ENCODE measurements at regions not wholly inside any gene's neighbourhood (a gene's known extent, or its start where the extent isn't known, plus 50 kb on each side); places are given as distances from the start of the nearest gene placed in this dataset.

GRCh38 chrX:113759422-113759821 is 824.5 kb upstream of the HTR2C start:
- Histone ChIP-seq H3K36me3 (replicated peaks in 1 of 2; ENCODE audit: control insufficient read depth in 1 of 2, insufficient read depth in 2 of 2, low read length in 2 of 2) (no peaks in the 10 kb centered on the region), H3K79me2 (ENCODE audit: insufficient read depth, low read length) (no peaks in the 10 kb centered on the region), H3K4me3 (replicated peaks in 1 of 3; ENCODE audit: insufficient read depth in 1 of 3, low read depth in 2 of 3, low read length in 3 of 3) (no peak overlapping the region), H3K27ac (ENCODE audit: extremely low read length, insufficient read depth, low read length) (no peak overlapping the region), H3K27me3 (ENCODE audit: control insufficient read depth in 1 of 2, insufficient read depth in 2 of 2, low read length in 2 of 2) (no peaks in the 10 kb centered on the region), H3K4me2 (ENCODE audit: low read depth, low read length) (no peak overlapping the region), H3K9me3 (ENCODE audit: low read length) (no peaks in the 10 kb centered on the region), H4K20me1 (ENCODE audit: insufficient read depth, low read length) (no peaks in the 10 kb centered on the region), H3K9ac (ENCODE audit: insufficient read depth, low read depth, low read length) (no peak overlapping the region), H2AFZ (ENCODE audit: low read length) (no peak overlapping the region), H3K4me1 (ENCODE audit: insufficient read depth, low read length) (no peaks in the 10 kb centered on the region)
- intact Hi-C loops (cut with micrococcal nuclease; ENCODE audit: unreplicated experiment) (no loop called here), in situ Hi-C loops (cut with HindIII; ENCODE audit: extremely low pct_ligation_motif_present, low pct_unique_long_range_greater_than_20kb) (no loop called here)
- WGBS (ENCODE audit: low lambda C conversion rate): 0% methylated on average over 2 of the region's 2 CpGs
- ChIA-PET POLR2A (no interaction called here), CTCF (ENCODE audit: low intra/inter-chr PET ratio, low total read pairs) (no interaction called here)
- BruUV-seq (replicated peaks): no TSS peak
- FAIRE-seq: no peak
- TF ChIP-seq SP2 (CRISPR knock-in tag; IDR thresholded peaks at IDR 0.05): no peak
- no peak for TF ChIP-seq MYPOP (CRISPR knock-in tag; IDR thresholded peaks at IDR 0.05)
- no peak for TF ChIP-seq ADNP (CRISPR knock-in tag; IDR thresholded peaks at IDR 0.05)
- TF ChIP-seq ZNF577 (CRISPR knock-in tag; IDR thresholded peaks at IDR 0.05; ENCODE audit: borderline replicate concordance, low read depth): no peak
- TF ChIP-seq GRHL1 (CRISPR knock-in tag; conservative IDR thresholded peaks at IDR 0.05): no peak
- TF ChIP-seq ZNF644 (CRISPR knock-in tag; IDR thresholded peaks at IDR 0.05; ENCODE audit: low read depth): no peak
- TF ChIP-seq ZNF530 (CRISPR knock-in tag; IDR thresholded peaks at IDR 0.05; ENCODE audit: low read depth): no peak
- no peak for DNase-seq (ENCODE audit: low spot score)
- no peak for ATAC-seq
